ENCODE measurements at regions not wholly inside any gene's neighbourhood (a gene's known extent, or its start where the extent isn't known, plus 50 kb on each side); places are given as distances from the start of the nearest gene placed in this dataset.

- TF ChIP-seq CTCF (IDR thresholded peaks at IDR 0.05 in 4 of 5, conservative IDR thresholded peaks at IDR 0.05 in 1 of 5) (no peak), POLR2A (IDR thresholded peaks at IDR 0.05) (no peak)
These were observed 481.6 kb downstream of the RPS24 start for GRCh38 chr10:78515038-78515872.

Measured in gastrocnemius medialis (tissue), 4 donors.